Type B pancreatic cell (in vitro differentiated cells): ENCODE measurements at regions not wholly inside any gene's neighbourhood (a gene's known extent, or its start where the extent isn't known, plus 50 kb on each side); places are given as distances from the start of the nearest gene placed in this dataset.
A peak's percentile ranks its signal among the peaks of the same experiment; 100 is the strongest.

Experiments
- DNase-seq: peaks from one replicate; pipeline ENCODE4 v3.0.0; 2021; ENCODE audit warnings: mixed read lengths; ENCODE audit not compliant: unreplicated experiment; ENCODE audit errors: extremely low spot score
- H3K27ac Mint-ChIP-seq: 2 replicates; pipeline ENCODE4 v1.8.0; 2021; ENCODE audit warnings: mild to moderate bottlenecking, mixed read lengths
- H3K27me3 Mint-ChIP-seq: 2 replicates; pipeline ENCODE4 v1.8.0; 2021; ENCODE audit warnings: mixed read lengths
- H3K36me3 Mint-ChIP-seq: 2 replicates; pipeline ENCODE4 v1.8.0; 2021; ENCODE audit warnings: mixed read lengths
- H3K4me1 Mint-ChIP-seq: one replicate; pipeline ENCODE4 v1.8.0; 2021; ENCODE audit warnings: mixed read lengths; ENCODE audit not compliant: unreplicated experiment
- H3K4me3 Mint-ChIP-seq: 2 replicates; pipeline ENCODE4 v1.8.0; 2021; ENCODE audit warnings: mild to moderate bottlenecking, mixed read lengths
- H3K9me3 Mint-ChIP-seq: 2 replicates; pipeline ENCODE4 v1.8.0; 2021; ENCODE audit warnings: mixed read lengths
- CTCF ChIP-seq: fragments of 200-600 bp; sonication (generic); conservative IDR thresholded peaks from 2 replicates; pipeline ENCODE4 v1.5.0; 2021; ENCODE audit warnings: antibody characterized with exemption, mild to moderate bottlenecking

- no peak for DNase-seq
- Mint-ChIP-seq H3K36me3 (no peaks in the 10 kb centered on the region), H3K27me3 (peaks cover 2% of the 10 kb centered on the region), H3K27ac (no peak overlapping the region), H3K4me1 (peaks cover 20% of the 10 kb centered on the region), H3K4me3 (no peak overlapping the region), H3K9me3 (no peaks in the 10 kb centered on the region)
- no peak for TF ChIP-seq CTCF
Observed at GRCh38 chr3:31213869-31214486, 318.7 kb upstream of the STT3B start.

GRCh38 chr3:31218082-31218481 lies 314.6 kb upstream of the STT3B start:
- Mint-ChIP-seq H3K36me3 (no peaks in the 10 kb centered on the region), H3K9me3 (no peaks in the 10 kb centered on the region), H3K27ac (no peak overlapping the region), H3K4me1 (peaks cover 26% of the 10 kb centered on the region), H3K4me3 (no peak overlapping the region), H3K27me3 (peaks cover 2% of the 10 kb centered on the region)
- no peak for TF ChIP-seq CTCF
- DNase-seq, result no peak

- DNase-seq, result no peak
- no peaks in the 10 kb centered on the region for H3K36me3 Mint-ChIP-seq
- no peak overlapping the region for H3K27ac Mint-ChIP-seq
- H3K9me3 Mint-ChIP-seq, result no peaks in the 10 kb centered on the region
- H3K4me1 Mint-ChIP-seq, result peaks cover 25% of the 10 kb centered on the region
- H3K4me3 Mint-ChIP-seq, result no peak overlapping the region
- TF ChIP-seq CTCF, result no peak
- H3K27me3 Mint-ChIP-seq, result peaks cover 2% of the 10 kb centered on the region
Observed at GRCh38 chr3:31219131-31219843, 313.4 kb upstream of the STT3B start.

GRCh38 chr3:31220431-31220830 lies 312.3 kb upstream of the STT3B start:
- no peak overlapping the region for H3K4me3 Mint-ChIP-seq

GRCh38 chr3:31223278-31223677 lies 309.4 kb upstream of the STT3B start:
- Mint-ChIP-seq H3K4me1 (peaks cover 13% of the 10 kb centered on the region), H3K9me3 (no peaks in the 10 kb centered on the region), H3K4me3 (peak overlapping the region; percentile 4), H3K27ac (no peak overlapping the region), H3K27me3 (no peaks in the 10 kb centered on the region), H3K36me3 (no peaks in the 10 kb centered on the region)
- no peak for TF ChIP-seq CTCF
- no peak for DNase-seq

More at GRCh38 chr3:31220431-31220830, 312.3 kb upstream of the STT3B start:
- H3K9me3 Mint-ChIP-seq, result no peaks in the 10 kb centered on the region
- DNase-seq, result no peak
- H3K27me3 Mint-ChIP-seq, result peaks cover 2% of the 10 kb centered on the region
- TF ChIP-seq CTCF, result no peak
- H3K36me3 Mint-ChIP-seq, result no peaks in the 10 kb centered on the region
- H3K27ac Mint-ChIP-seq, result no peak overlapping the region
- peaks cover 17% of the 10 kb centered on the region for H3K4me1 Mint-ChIP-seq
